Activated CD4-positive, alpha-beta T cell treated with anti-CD3 and anti-CD28 coated beads for 4 hours (primary cell): ENCODE measurements at regions not wholly inside any gene's neighbourhood (a gene's known extent, or its start where the extent isn't known, plus 50 kb on each side); places are given as distances from the start of the nearest gene placed in this dataset.

ENCODE experiments used
- DNase-seq, 2 donors: peaks; one replicate each; pipeline ENCODE4 v3.0.0-alpha.2; 2020

DNA sequence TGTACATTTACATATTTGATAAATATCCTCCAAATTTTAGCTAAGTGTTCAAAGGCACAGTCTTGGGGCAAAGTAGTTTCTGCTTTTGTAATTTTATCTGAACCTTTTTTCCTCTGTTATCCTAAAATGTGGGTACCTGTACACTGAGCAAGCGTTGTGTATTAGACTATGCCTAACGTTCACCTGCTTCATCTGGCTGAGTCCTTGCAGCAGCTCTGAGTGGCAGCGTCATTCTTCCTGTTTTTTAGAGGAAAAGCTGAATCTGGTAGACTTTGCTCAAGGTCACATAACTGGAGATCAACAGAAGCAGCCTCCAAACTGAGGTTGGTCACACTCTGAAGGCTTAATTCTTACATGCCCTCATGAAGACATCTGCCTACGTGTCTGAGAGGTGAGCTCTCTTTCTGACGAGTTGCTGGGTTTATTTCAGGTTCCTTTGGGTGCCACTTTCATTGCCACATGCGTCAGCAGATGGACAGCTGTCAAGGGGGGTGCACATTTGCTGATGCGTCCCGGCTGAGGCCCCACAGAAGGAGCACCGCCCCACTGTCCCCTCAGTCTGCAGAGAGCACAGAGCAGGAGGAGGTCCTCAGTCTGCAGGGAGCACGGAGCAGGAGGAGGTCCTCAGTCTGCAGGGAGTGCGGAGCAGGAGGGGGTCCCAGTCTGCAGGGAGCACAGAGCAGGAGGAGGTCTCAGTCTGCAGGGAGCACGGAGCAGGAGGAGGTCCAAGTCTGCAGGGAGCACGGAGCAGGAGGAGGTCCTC, 406.5 kb upstream of the SHH start:
- DNase-seq, result no peak

DNA sequence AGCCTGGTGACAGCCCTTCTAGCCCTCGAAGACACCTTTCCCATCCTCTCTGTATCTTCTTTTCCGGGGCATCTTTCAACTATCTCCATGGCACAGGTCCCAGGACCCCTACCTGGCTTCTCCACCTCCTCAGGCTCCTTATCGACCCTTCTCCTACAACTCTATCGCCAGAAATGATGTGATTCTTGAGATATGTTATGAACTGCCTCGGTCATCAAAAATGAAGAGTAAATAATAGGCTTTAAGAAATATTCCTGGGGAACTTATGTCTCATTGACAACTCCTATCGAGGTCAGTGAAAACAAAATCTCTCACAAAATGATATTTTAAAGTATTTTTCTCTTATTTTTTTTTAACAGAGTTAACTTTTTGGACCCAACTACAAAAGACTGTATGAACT, 405.5 kb upstream of the SHH start:
- no peak for DNase-seq

DNA sequence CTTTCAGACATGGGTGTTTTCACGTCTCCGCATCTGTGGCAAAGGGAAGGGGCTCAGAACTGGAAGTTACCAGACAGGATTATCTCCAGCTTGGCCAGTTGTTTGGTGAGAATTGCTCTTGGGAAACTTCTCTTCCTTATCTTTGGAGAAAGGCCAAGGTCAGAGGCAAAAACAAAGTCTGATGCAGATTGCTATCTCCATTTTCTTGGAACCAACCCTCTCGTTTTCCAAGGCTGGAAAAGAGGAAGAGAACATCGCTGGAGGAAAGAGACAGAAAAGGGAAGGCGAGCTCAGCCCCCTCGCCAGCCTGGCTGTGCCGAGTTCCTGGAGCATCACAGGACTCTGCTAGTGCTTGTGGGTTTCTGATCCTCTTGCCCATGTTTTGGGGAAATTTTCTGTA, 396.8 kb upstream of the SHH start:
- DNase-seq, result no peak

DNA sequence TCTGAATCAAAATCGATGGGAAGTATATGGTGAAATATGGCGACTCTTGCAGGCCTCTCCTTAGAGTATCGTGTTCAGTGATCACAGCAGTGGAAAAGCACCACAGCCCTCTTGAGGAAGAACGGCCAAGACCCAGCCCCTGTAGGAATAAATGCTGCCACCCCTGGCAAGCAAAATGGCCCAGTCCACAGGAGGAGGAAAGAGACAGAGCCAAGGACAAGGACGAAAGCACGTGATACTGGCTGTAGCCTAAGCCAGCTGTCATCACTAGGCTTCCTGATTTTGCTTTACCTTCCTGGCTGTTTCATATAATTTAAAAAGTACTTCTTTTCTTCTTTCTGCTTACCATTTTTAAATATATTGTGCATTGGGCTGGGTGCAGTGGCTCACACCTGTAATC, 395.0 kb upstream of the SHH start:
- DNase-seq, result no peak

DNA sequence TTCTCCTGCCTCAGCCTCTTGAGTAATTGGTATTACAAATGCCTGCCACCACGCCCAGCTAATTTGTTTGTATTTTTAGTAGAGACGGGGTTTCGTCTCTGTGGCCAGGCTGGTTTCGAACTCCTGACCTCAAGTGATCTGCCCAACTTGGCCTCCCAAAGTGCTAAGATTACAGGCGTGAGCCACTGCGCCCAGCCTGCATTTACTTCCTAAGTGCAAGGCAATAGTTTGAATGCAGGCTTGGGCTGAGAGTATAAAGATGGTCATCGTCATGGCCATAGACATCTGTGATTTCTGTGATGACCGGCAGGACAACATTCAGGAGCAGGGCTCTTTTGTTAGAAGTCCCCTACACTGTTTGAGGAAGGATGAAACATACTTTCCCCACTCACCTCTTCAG, 393.9 kb upstream of the SHH start:
- DNase-seq, result no peak

DNA sequence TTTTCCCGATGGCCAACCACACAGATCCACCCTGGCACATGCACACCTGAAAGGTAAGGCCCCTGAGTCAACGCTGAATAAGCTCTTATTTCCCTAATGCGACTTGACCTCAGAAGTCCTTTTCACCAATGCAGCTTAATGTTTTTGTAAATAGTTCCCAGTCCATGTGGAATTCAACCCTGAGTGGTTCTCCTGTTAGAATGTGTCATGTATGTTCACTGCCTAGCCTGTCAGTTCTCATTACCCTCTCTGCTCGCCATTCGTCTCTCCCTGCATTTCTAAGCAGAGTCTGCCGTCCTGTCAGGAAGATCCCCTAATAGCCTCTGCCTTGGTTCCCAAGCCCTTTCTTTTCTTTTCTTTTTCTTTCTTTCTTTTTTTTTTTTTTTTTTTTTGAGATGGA, 392.6 kb upstream of the SHH start:
- no peak for DNase-seq

DNA sequence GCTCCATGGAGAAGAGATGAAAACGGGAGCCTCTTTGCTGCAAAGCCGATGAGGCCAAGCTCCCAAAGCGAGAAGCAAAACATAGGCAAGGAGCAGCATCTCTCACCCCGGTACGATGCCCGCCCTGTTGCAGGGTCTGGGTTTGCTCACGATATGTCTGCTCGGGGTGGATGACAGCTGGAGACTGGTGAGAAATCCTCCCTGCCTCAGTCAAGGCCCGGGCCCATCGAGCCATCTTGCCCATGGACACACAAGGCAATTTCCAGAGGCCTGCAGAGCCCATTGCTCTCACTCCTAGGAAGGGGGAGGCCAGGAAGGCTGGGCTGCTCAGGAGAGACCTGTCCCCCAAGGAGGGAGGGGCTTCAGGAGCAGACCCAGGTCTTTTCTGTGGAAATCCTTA, 391.7 kb upstream of the SHH start:
- DNase-seq, result no peak

DNA sequence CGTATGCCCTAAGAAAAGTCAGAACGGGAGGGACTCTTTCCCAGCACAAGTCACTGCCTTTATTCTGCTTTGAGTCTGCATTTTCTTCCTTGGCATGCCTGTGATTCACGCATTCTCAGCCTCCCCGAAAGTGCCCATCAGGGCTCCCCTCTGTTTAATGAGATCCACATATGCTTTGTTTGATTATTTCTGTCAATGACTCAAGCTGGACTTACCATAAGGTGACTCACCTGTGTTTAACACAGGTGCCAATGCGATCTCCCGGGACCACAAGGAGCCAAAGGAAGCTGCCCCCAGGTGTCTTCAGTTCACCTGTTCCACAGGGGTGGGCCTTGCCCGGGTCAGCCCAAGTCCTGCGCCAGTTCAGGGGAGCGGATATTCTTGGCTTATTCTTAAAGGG, 386.0 kb upstream of the SHH start:
- DNase-seq, result no peak

DNA sequence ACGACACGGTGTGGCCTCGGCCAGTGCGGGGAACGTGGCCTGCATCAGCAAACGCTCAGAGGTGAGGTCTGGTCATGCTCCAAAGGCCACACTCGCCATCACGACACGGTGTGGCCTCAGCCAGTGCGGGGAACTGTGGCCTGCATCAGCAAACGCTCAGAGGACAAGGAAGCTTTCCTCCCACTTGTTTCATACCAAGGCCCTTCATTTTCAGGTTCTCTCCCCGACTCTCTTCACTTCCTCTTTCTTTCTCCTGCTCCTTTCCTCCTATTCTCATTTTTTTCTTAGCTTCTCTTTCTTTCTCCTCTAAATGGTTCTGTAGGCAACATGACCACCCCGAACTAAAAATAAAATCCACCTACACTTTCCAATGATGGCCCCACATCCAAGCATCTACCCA, 384.4 kb upstream of the SHH start:
- DNase-seq, result no peak

DNA sequence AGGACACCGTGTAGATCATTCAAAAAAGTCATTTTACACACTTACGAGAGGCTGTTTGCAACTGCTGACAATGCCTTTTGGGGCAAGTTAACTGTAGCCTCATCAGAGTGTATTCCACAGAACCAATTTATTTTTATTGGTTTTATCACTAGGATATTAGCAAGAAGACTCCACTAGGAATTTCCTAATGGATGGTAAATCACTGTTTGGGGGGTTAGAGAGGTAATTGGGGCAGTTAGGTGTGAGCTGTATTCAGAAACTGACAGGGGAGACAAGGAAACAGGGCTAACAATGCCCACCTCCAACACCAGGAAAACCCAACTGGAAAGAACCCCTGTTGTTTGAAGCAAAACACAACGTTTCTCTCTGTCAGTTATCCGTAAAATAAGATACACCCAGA, 383.0 kb upstream of the SHH start:
- DNase-seq, result no peak

DNA sequence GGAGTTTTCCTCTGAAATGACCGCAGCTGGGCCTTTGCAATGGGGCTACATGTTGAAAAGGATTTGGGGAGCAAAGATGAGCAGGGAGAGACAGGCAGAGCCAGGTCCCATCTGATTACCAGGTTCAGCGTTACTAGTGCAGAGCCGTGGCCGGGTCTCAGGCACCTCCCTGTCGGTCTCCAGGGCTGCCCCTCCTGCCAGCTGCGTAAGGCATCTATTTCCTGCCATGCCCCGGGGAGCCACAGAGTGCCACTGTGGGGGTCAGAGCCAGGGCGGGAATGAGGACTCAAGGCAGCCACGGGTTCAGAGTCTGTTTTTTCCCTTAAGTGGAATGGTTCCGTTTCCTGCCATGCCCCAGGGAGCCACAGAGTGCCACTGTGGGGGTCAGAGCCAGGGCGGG, 382.6 kb upstream of the SHH start:
- DNase-seq, result no peak

DNA sequence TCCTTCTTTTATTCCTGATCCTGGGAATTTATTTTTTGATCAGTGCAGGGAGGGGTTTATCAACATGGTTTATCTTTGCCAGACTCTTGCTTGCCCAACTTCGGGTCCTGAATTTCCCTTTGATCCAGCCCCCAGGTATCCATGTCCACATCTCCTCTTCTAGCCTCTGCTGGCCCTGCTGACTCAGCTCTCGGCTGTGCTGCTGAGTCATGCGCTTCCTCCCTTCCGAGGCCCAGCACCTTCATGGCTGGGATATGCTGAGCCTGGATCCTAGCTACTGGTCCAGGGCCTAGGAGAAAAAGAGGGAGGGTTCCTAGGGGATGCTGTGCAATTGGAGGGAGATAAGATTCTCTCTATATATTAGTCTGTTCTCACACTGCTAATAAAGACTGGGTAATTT, 380.7 kb upstream of the SHH start:
- DNase-seq, result no peak

DNA sequence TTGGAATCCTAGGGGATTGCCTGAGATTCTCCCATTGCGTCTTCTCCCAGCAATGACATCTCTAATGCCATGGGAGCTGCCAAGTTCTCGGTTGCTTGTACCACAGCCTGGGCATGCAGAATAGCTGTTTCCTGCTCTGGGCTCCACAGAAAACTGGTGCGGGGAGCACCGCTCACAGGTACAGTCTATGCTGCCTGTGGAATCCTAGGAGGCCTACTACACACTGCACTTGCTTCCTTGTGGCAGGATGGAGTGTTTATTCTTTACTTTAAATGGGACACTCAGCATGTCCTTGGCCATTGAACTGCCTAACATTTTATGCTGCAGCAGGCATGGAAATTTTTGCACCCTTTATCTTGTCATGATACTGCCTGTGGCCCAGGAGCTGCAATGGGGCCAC, 378.8 kb upstream of the SHH start:
- no peak for DNase-seq

DNA sequence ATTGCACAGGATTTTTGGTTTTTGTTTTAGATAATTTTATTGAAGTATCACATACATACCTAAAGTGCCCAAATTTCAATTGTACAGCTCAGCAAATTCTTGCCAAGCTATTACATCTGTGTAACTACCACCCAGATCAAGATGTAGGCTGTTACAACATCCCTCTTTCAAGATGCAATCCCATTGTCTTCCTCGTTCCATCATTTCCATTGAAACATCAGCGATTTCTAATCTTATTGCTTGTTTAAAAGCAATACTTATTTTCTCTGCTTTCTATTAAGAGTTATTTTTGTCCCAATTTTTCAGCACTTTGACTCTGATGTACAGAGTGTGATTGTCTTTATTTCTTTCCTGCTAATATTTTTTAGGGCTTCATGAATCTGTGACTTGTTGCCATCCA, 372.8 kb upstream of the SHH start:
- no peak for DNase-seq

DNA sequence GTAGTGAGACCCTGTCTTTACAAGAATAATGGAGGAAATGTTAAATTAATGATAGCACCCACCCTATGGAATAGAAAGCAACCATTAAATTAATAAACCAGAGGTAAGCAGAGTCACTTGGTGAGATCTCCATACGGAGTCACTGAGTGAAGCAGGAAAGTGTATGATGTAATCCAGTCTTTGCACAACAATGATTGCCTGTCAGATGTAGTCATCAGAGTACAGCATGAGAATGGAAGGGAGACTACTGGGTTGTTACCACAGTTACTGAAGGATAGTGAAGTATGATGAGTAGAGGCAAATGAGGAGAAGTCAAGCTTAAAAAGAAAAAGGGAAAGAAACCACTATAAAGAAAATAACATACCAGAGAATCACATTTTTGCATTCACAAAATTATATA, 371.9 kb upstream of the SHH start:
- no peak for DNase-seq

DNA sequence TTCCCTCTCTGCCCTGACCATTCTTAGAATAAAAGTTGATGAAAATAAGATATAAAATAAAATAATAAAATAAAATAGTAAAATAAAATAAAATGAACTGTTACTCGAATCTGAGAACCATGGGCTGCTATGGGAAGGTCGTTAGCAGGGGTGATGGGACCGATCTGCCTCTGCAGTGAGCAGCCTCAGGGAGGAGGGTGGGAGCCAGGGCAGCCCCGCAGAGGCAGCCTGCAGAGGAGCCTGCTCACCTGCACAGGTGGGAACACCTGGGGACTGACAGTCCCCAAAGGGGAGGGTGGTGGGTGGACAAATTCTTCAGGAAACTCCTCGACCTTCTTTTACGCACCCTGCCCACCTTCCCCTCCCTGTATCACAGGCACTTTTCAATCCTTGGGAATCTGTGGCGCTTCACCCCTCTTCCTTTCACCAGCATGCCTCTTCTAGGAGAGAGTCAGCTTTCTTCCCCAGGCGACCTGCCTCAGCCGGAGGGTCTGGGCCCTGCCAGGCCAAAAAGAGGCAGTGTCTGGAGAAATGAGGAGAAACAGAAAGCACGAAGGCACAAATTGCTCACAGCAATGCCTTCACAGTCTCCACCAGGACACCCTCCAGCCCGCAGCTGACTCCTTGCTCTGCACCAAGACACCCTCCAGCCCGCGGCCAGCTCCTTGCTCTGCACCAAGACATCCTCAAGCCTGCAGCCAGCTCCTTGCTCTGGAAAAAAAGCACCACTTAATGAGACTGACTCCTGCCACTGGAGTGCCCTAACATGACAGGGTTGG, 368.4 kb upstream of the SHH start:
- no peak for DNase-seq

DNA sequence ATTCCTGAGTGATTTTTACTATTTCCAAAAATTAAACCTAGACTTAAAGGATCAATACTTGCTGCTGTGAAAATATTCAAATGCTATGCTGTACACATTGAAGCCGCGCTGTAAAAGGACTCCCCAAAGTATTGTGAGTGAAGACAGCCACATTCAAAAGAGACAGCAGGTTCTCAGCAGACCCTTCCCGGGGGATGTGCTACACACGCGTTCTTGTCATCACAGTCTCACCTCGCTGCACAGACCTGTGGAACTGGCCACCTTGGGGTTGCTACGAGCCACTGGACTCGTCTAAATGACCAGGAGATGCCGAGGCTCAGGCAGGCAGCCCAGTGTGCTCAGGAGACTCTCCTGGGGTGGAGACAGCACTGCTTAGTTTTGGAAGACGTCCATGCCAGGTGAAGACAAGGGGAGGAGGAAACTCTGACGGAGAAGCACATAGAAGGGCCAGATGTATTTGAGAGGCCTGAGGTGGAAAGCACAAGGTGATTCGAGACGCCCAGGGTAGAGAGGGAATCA, 367.7 kb upstream of the SHH start:
- no peak for DNase-seq

DNA sequence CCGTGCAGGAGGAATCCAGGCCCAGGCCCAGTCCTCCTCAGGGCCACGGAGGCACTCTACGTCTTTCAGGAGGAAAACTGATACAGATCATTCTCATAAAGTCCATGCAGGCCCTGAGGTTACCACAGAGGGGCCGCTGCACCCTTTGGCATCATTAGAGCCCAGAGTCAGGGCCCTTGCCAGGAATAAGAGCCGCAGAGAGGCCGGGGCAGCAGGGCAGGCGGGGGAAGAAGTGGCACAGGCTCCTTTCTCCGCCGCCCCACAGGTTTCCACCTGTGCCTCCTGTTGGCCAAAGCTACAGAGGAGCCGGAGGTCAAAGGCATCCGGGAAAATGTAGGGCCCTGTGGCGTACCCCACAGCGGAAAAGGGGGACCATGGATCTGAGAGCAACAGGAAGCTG, 366.6 kb upstream of the SHH start:
- DNase-seq, result no peak

DNA sequence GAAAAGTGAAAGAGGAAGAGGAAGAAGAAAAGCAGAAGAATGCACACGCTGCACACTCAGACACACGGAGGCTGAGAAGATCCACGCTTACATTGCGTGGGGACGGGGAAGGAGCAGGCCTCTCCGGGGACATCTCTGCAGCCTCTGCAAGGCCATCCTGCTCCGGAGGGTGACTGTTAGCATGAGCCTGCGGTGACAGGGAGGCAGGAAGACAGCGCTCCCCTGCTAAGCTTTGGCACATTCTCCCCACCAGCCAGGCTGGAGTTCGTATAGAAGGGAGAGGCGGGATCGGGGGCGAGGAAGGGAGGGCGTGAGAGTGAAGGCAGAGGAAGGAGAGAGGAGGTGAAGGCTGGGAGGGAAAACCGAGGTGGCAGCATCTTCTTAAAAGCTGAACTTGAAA, 366.0 kb upstream of the SHH start:
- no peak for DNase-seq

DNA sequence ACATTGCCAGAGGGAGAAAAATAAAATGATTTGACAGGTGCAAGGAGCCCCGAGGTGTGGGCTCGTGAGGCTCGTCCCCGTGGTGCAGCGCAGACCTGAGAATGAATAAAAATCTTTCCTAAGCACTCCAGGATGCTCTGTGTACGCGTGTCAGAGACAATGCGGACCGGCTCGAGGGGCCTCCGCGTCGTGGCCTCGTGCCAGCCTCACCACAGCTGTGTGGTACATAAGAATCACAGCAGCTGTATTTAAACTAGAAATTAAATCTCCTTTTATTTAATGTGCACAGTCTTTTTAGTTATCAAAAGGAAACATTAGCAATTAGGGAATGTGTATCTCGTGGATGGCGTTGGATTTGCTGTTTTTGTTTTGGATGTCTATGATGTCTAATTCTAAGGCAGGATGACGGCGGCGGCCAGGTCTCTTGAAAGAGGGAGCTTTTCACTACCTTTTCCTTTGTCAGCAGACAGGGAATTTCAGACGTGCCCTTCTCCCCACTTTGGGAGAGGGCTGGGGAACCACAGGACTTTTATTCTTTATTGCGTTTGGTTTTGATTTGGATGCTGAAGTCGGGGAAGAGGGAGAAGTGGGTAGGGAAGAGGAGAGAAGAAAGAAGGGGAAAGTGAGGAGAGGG, 365.3 kb upstream of the SHH start:
- DNase-seq, result no peak

DNA sequence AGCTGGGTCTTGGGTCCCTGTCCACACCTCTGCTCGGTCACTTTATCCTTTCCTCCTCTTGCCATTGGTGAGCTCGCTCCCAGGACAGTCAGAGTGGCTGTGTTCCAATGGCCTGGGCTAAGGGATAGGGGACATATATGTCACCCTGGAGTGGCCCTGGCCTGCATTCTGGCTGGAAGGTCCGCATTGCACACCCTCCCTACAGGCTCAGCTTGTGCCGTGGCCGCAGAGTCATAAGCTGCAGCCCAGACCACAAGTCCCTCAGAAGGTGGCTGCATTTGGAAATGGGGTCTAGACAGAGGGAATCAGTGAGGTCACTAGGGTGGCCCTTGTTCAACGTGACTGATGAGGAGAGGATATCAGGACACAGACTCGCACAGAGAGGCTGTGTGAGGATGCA, 363.8 kb upstream of the SHH start:
- no peak for DNase-seq

DNA sequence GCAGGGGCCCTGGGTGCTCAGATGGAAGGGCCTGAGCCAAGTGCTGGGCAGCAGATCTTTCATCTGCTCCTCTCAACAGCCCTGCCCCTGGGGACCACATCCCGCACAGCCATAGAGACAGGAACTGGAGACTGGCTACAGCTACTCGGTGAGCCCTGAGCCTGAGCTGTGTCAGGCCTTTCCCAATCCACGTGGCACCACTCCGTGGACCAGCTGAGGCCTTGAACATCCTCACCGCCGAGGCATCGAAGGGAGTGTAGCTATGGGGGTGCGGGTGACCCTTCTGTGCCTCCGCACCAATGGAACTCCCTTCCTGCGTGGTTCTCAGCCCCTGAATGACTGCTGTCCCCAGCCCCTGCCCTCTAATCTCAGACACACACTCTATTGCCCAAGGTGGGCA, 362.7 kb upstream of the SHH start:
- no peak for DNase-seq

DNA sequence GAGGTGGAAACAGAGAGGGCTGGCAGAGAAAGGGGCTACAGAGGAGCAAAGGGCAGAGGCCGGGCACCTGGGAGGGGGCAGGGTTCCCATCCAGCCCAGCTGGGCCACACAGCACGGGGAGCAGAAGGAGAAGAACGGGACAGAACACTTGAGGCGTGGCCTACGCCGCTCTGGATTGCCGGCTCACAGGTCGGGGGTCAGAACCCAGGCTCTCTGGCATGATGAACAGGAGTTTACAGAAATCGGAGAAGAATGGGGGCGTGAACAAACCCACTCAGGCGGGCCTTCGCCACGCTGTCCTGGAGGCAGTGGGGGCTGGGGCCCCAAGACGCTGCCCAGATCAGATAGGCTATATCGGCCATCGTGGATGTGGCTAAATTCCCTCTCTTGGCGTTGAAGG, 362.2 kb upstream of the SHH start:
- DNase-seq, result no peak

DNA sequence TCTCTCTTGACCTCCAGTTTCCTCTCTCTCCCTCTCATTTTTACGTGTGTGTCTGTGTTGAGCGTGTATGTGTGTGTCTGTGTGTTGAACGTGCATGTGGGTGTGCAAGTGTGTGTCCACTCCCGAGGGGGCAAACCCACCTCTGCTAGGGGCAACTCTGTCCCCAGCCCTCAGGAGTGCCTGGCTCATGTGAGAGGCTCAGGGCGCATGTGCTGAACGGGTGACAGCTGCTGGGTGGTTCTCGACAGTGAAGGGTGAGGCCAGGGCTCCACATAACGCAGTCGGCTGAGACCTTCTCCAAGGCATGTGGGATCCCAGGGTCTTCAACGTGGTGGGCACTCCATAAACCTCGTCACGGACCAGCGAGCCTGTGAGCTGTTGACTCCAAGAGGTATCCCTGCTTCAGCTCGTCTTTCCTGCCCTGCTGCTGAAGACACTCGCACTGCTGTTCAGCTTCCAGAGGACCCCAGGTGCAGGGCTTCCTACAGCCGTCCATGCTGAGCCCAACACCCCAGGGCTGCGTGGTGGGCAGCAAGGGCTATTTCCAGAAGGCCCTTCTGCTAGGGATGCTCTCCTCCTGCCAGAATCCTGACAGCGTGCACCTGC, 361.6 kb upstream of the SHH start:
- DNase-seq, result no peak
